ENCODE measurements at regions not wholly inside any gene's neighbourhood (a gene's known extent, or its start where the extent isn't known, plus 50 kb on each side); places are given as distances from the start of the nearest gene placed in this dataset.

GRCh38 chr10:8304861-8305260, 250.4 kb downstream of the GATA3 start:
- TF ChIP-seq TCF7L2 (IDR thresholded peaks at IDR 0.05; ENCODE audit: borderline replicate concordance, extremely low read depth, insufficient read depth, insufficient read length): no peak
- TF ChIP-seq ELF1 (IDR thresholded peaks at IDR 0.05; ENCODE audit: borderline replicate concordance, low read depth): no peak
- no peak for TF ChIP-seq MAX (IDR thresholded peaks at IDR 0.05)
- TF ChIP-seq SRF (IDR thresholded peaks at IDR 0.05; ENCODE audit: low read depth): no peak
- no peak for TF ChIP-seq CEBPB (IDR thresholded peaks at IDR 0.05; ENCODE audit: low read depth)
- no peak for TF ChIP-seq EGR1 (IDR thresholded peaks at IDR 0.05; ENCODE audit: low read depth)
- TF ChIP-seq YY1 (IDR thresholded peaks at IDR 0.05; ENCODE audit: extremely low read depth, insufficient replicate concordance, low read depth, low read length): no peak
- no peak for TF ChIP-seq EZH2 (IDR thresholded peaks at IDR 0.05)
- TF ChIP-seq ZNF274 (IDR thresholded peaks at IDR 0.05; ENCODE audit: low read depth, low read length): no peak
- TF ChIP-seq SIN3A (IDR thresholded peaks at IDR 0.05; ENCODE audit: low read depth): no peak
- TF ChIP-seq FOSL1 (IDR thresholded peaks at IDR 0.05; ENCODE audit: low read depth): no peak
- TF ChIP-seq CTCF (IDR thresholded peaks at IDR 0.05 in 2 of 3, conservative IDR thresholded peaks at IDR 0.05 in 1 of 3; ENCODE audit: borderline replicate concordance in 1 of 3, insufficient read depth in 1 of 3, low read depth in 2 of 3, low read length in 2 of 3): no peak
- TF ChIP-seq SP1 (IDR thresholded peaks at IDR 0.05; ENCODE audit: low read depth): no peak
- TF ChIP-seq ZFX (IDR thresholded peaks at IDR 0.05): no peak
- TF ChIP-seq, protein P1, sequence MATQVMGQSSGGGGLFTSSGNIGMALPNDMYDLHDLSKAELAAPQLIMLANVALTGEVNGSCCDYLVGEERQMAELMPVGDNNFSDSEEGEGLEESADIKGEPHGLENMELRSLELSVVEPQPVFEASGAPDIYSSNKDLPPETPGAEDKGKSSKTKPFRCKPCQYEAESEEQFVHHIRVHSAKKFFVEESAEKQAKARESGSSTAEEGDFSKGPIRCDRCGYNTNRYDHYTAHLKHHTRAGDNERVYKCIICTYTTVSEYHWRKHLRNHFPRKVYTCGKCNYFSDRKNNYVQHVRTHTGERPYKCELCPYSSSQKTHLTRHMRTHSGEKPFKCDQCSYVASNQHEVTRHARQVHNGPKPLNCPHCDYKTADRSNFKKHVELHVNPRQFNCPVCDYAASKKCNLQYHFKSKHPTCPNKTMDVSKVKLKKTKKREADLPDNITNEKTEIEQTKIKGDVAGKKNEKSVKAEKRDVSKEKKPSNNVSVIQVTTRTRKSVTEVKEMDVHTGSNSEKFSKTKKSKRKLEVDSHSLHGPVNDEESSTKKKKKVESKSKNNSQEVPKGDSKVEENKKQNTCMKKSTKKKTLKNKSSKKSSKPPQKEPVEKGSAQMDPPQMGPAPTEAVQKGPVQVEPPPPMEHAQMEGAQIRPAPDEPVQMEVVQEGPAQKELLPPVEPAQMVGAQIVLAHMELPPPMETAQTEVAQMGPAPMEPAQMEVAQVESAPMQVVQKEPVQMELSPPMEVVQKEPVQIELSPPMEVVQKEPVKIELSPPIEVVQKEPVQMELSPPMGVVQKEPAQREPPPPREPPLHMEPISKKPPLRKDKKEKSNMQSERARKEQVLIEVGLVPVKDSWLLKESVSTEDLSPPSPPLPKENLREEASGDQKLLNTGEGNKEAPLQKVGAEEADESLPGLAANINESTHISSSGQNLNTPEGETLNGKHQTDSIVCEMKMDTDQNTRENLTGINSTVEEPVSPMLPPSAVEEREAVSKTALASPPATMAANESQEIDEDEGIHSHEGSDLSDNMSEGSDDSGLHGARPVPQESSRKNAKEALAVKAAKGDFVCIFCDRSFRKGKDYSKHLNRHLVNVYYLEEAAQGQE (IDR thresholded peaks at IDR 0.05; ENCODE audit: low read depth): no peak
- intact Hi-C loops (cut with micrococcal nuclease): loop anchor here (10.0 kb wide), 1 partner anchor 430 kb away; no protein-coding TSS in a partner anchor
- Histone ChIP-seq H3K36me3 (ENCODE audit: control insufficient read depth in 1 of 2, insufficient read depth in 2 of 2, low read length in 2 of 2) (no peaks in the 10 kb centered on the region), H3K4me3 (replicated peaks in 1 of 2; ENCODE audit: low read depth in 1 of 2, low read length in 2 of 2) (no peak overlapping the region), H3K9me3 (ENCODE audit: control insufficient read depth in 1 of 2, insufficient read depth in 1 of 2, low read depth in 1 of 2, low read length in 2 of 2) (no peaks in the 10 kb centered on the region), H3K9ac (ENCODE audit: low read length) (no peak overlapping the region), H3K9me2 (ENCODE audit: insufficient read depth) (no peaks in the 10 kb centered on the region), H3K4me2 (ENCODE audit: low read length) (no peak overlapping the region), H2AFZ (ENCODE audit: low read depth, low read length, poor library complexity, severe bottlenecking) (no peak overlapping the region), H3K4me1 (ENCODE audit: control insufficient read depth in 1 of 2, insufficient read depth in 2 of 2, low read length in 2 of 2) (no peaks in the 10 kb centered on the region), H4K20me1 (ENCODE audit: insufficient read depth) (no peaks in the 10 kb centered on the region), H3K79me2 (ENCODE audit: insufficient read depth, low read length) (no peaks in the 10 kb centered on the region), H3K27ac (ENCODE audit: low read depth, low read length) (no peak overlapping the region), H3K27me3 (ENCODE audit: insufficient read depth, low read length) (peaks cover 9% of the 10 kb centered on the region; the same call in 1 of the 2 replicates)
- BruUV-seq (replicated peaks): no TSS peak
- no peak for DNase-seq (ENCODE audit: low read depth, low spot score)
- ChIA-PET CTCF (no interaction called here), RAD21 (ENCODE audit: low non-redundant PET in 1 of 2, low total read pairs in 2 of 2, uncharacterized antibody in 2 of 2, unreplicated experiment in 2 of 2) (no interaction called here), POLR2A (no interaction called here)
- ATAC-seq: no peak

All from HCT116 (cell line).